Calu3 (cell line): ENCODE measurements at regions not wholly inside any gene's neighbourhood (a gene's known extent, or its start where the extent isn't known, plus 50 kb on each side); places are given as distances from the start of the nearest gene placed in this dataset.

Source experiments
- BruUV-seq: library from RNA; stranded (reverse); fragments of 400-500 nt; replicated peaks from 2 replicates; lab custom pipeline; 2021; lab: Mats Ljungman, UMichigan
- CTCF ChIA-PET: fragments of 300-600 bp; sonication (Branson Sonifier 250); formaldehyde crosslinking; loops from one replicate; lab custom pipeline; 2022; ENCODE audit warnings: antibody characterized with exemption; lab: Charles Lee
- DNase-seq: peaks from one replicate; pipeline ENCODE4 v3.0.0; 2022
- H3K27ac Mint-ChIP-seq: one replicate; pipeline ENCODE4 v1.8.0; 2022; ENCODE audit warnings: mixed read lengths; ENCODE audit not compliant: unreplicated experiment
- H3K27me3 Mint-ChIP-seq: one replicate; pipeline ENCODE4 v1.8.0; 2022; ENCODE audit warnings: mixed read lengths; ENCODE audit not compliant: unreplicated experiment
- H3K36me3 Mint-ChIP-seq: one replicate; pipeline ENCODE4 v1.8.0; 2022; ENCODE audit warnings: mild to moderate bottlenecking, moderate library complexity, mixed read lengths; ENCODE audit not compliant: insufficient read depth, unreplicated experiment
- H3K4me1 Mint-ChIP-seq: one replicate; pipeline ENCODE4 v1.8.0; 2022; ENCODE audit warnings: mild to moderate bottlenecking, low read depth, mixed read lengths; ENCODE audit not compliant: unreplicated experiment
- H3K4me3 Mint-ChIP-seq: one replicate; pipeline ENCODE4 v1.8.0; 2022; ENCODE audit warnings: mild to moderate bottlenecking, low read depth, moderate library complexity, mixed read lengths; ENCODE audit not compliant: unreplicated experiment
- H3K9me3 Mint-ChIP-seq: one replicate; pipeline ENCODE4 v1.8.0; 2022; ENCODE audit warnings: low read depth, mixed read lengths; ENCODE audit not compliant: unreplicated experiment
- intact Hi-C: fragments of 100-400 bp; cut with micrococcal nuclease; formaldehyde crosslinking; loops from one replicate; pipeline ENCODE4 v1.10.0; 2022; ENCODE audit not compliant: unreplicated experiment
- TF ChIP-seq, protein P1 (sequence below): fragments of 200-600 bp; IDR thresholded peaks from one replicate; pipeline ENCODE4 v1.8.0; 2022; ENCODE audit warnings: antibody characterized with exemption; ENCODE audit not compliant: unreplicated experiment

- no TSS peak for BruUV-seq
- Mint-ChIP-seq H3K27ac (no peak overlapping the region), H3K4me1 (no peaks in the 10 kb centered on the region), H3K9me3 (peaks cover 4% of the 10 kb centered on the region), H3K36me3 (no peaks in the 10 kb centered on the region), H3K4me3 (no peak overlapping the region), H3K27me3 (no peaks in the 10 kb centered on the region)
- TF ChIP-seq, protein P1, sequence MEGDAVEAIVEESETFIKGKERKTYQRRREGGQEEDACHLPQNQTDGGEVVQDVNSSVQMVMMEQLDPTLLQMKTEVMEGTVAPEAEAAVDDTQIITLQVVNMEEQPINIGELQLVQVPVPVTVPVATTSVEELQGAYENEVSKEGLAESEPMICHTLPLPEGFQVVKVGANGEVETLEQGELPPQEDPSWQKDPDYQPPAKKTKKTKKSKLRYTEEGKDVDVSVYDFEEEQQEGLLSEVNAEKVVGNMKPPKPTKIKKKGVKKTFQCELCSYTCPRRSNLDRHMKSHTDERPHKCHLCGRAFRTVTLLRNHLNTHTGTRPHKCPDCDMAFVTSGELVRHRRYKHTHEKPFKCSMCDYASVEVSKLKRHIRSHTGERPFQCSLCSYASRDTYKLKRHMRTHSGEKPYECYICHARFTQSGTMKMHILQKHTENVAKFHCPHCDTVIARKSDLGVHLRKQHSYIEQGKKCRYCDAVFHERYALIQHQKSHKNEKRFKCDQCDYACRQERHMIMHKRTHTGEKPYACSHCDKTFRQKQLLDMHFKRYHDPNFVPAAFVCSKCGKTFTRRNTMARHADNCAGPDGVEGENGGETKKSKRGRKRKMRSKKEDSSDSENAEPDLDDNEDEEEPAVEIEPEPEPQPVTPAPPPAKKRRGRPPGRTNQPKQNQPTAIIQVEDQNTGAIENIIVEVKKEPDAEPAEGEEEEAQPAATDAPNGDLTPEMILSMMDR = no peak
- CTCF ChIA-PET = no interaction called here
- no peak for DNase-seq
- intact Hi-C loops = no loop called here
Observed at GRCh38 chr10:129024046-129024445, 443.0 kb upstream of the MGMT start.

- H3K4me3 Mint-ChIP-seq = no peak overlapping the region
- TF ChIP-seq, protein P1 = no peak
- no peak for DNase-seq
- peaks cover 4% of the 10 kb centered on the region for H3K9me3 Mint-ChIP-seq
- BruUV-seq = no TSS peak
- no peaks in the 10 kb centered on the region for H3K36me3 Mint-ChIP-seq
- intact Hi-C loops = no loop called here
- H3K4me1 Mint-ChIP-seq = no peaks in the 10 kb centered on the region
- CTCF ChIA-PET = no interaction called here
- H3K27ac Mint-ChIP-seq = no peak overlapping the region
- no peaks in the 10 kb centered on the region for H3K27me3 Mint-ChIP-seq
Observed at GRCh38 chr10:129025787-129026186, 441.3 kb upstream of the MGMT start.

DNA sequence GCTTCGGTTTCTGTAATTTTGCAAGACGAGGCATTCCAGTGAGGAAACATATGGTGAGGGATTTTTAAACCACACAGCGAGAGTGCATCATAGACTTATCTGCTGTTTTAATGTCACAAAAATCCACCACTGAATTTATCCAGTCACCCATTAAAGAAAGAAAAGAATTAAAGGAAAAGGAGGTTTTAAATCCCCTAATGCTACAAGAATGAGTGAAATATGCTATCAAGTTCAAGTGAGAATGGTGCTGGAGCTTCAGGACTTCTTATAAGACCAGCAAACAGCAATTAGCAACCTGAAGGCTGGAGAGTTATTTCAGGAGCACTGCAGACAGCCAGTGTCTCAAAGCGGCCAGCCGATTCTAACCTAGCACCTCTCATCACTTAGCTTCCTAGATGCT lies 439.1 kb upstream of the MGMT start:
- Mint-ChIP-seq H3K4me1 (no peaks in the 10 kb centered on the region), H3K4me3 (no peak overlapping the region), H3K9me3 (peaks cover 4% of the 10 kb centered on the region), H3K27ac (no peak overlapping the region), H3K36me3 (no peaks in the 10 kb centered on the region), H3K27me3 (no peaks in the 10 kb centered on the region)
- intact Hi-C loops = no loop called here
- TF ChIP-seq, protein P1 = no peak
- no peak for DNase-seq
- BruUV-seq = no TSS peak
- CTCF ChIA-PET = no interaction called here

GRCh38 chr10:129028451-129028850 lies 438.6 kb upstream of the MGMT start:
- H3K9me3 Mint-ChIP-seq = peaks cover 4% of the 10 kb centered on the region

More at GRCh38 chr10:129028451-129028850, 438.6 kb upstream of the MGMT start:
- TF ChIP-seq, protein P1 = no peak
- H3K36me3 Mint-ChIP-seq = no peaks in the 10 kb centered on the region
- BruUV-seq = no TSS peak
- CTCF ChIA-PET = no interaction called here
- H3K4me1 Mint-ChIP-seq = no peaks in the 10 kb centered on the region
- no peak for DNase-seq
- no peaks in the 10 kb centered on the region for H3K27me3 Mint-ChIP-seq
- H3K4me3 Mint-ChIP-seq = no peak overlapping the region
- intact Hi-C loops = no loop called here
- H3K27ac Mint-ChIP-seq = no peak overlapping the region
